ENCODE measurements at regions not wholly inside any gene's neighbourhood (a gene's known extent, or its start where the extent isn't known, plus 50 kb on each side); places are given as distances from the start of the nearest gene placed in this dataset.

GRCh38 chr18:22040533-22040932, 128.9 kb upstream of the GATA6 start:
- TF ChIP-seq, protein P1, sequence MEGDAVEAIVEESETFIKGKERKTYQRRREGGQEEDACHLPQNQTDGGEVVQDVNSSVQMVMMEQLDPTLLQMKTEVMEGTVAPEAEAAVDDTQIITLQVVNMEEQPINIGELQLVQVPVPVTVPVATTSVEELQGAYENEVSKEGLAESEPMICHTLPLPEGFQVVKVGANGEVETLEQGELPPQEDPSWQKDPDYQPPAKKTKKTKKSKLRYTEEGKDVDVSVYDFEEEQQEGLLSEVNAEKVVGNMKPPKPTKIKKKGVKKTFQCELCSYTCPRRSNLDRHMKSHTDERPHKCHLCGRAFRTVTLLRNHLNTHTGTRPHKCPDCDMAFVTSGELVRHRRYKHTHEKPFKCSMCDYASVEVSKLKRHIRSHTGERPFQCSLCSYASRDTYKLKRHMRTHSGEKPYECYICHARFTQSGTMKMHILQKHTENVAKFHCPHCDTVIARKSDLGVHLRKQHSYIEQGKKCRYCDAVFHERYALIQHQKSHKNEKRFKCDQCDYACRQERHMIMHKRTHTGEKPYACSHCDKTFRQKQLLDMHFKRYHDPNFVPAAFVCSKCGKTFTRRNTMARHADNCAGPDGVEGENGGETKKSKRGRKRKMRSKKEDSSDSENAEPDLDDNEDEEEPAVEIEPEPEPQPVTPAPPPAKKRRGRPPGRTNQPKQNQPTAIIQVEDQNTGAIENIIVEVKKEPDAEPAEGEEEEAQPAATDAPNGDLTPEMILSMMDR (IDR thresholded peaks at IDR 0.05): no peak
- no peak for TF ChIP-seq POLR2A (IDR thresholded peaks at IDR 0.05)
